ENCODE measurements at regions not wholly inside any gene's neighbourhood (a gene's known extent, or its start where the extent isn't known, plus 50 kb on each side); places are given as distances from the start of the nearest gene placed in this dataset.

- WGBS, 2 donors (ENCODE audit: low coverage in 1 of 2) = 74 to 78% methylated on average over 7 to 9 of the region's 9 CpGs
- H3K4me3 ChIP-seq = no peak overlapping the region
- no peaks in the 10 kb centered on the region for H3K27me3 ChIP-seq
- H3K27ac ChIP-seq = no peak overlapping the region
- intact Hi-C loops (cut with DNase I; ENCODE audit: low total_unique reads) (no loop called here), in situ Hi-C loops (cut with MboI; ENCODE audit: low pct_ligation_motif_present in 1 of 4, low pct_unique_long_range_greater_than_20kb in 1 of 4, low sequenced_read_pairs in 3 of 4) (no loop called here)
- H3K36me3 ChIP-seq = no peaks in the 10 kb centered on the region
- no peak for DNase-seq
- TF ChIP-seq POLR2A (IDR thresholded peaks at IDR 0.05) (no peak), EP300 (IDR thresholded peaks at IDR 0.05; ENCODE audit: low read depth) (no peak), CTCF (IDR thresholded peaks at IDR 0.05) (no peak), POLR2AphosphoS5 (IDR thresholded peaks at IDR 0.05) (no peak)
- no peaks in the 10 kb centered on the region for H3K9me3 ChIP-seq
- H3K4me1 ChIP-seq = no peaks in the 10 kb centered on the region
Observed at GRCh38 chr16:9597967-9598730, 506.7 kb downstream of the HAPSTR1 start.

GRCh38 chr16:9598731-9599083 is 507.3 kb downstream of the HAPSTR1 start:
- in situ Hi-C loops (cut with MboI; ENCODE audit: low pct_ligation_motif_present in 1 of 4, low pct_unique_long_range_greater_than_20kb in 1 of 4, low sequenced_read_pairs in 3 of 4) = no loop called here
- TF ChIP-seq EP300 (IDR thresholded peaks at IDR 0.05; ENCODE audit: low read depth) (no peak), CTCF (IDR thresholded peaks at IDR 0.05) (no peak), POLR2AphosphoS5 (IDR thresholded peaks at IDR 0.05) (no peak), POLR2A (IDR thresholded peaks at IDR 0.05) (no peak)
- 64% methylated on average over 3 of the region's 3 CpGs; no CpG with 5 or more reads in 1 of the 2 donors for WGBS, 2 donors (ENCODE audit: low coverage in 1 of 2)
- no peaks in the 10 kb centered on the region for H3K36me3 ChIP-seq
- H3K4me1 ChIP-seq = no peaks in the 10 kb centered on the region
- DNase-seq = no peak
- H3K27ac ChIP-seq = no peak overlapping the region
- no peaks in the 10 kb centered on the region for H3K27me3 ChIP-seq
- intact Hi-C loops (cut with DNase I; ENCODE audit: low total_unique reads) = no loop called here
- no peaks in the 10 kb centered on the region for H3K9me3 ChIP-seq
- no peak overlapping the region for H3K4me3 ChIP-seq

- 87 to 100% methylated on average over 1 to 8 of the region's 8 CpGs for WGBS, 2 donors (ENCODE audit: low coverage in 1 of 2)
- Histone ChIP-seq H3K4me1 (no peaks in the 10 kb centered on the region), H3K27ac (no peak overlapping the region), H3K9me3 (no peaks in the 10 kb centered on the region), H3K27me3 (no peaks in the 10 kb centered on the region), H3K4me3 (no peak overlapping the region), H3K36me3 (no peaks in the 10 kb centered on the region)
- TF ChIP-seq POLR2A (IDR thresholded peaks at IDR 0.05) (no peak), CTCF (IDR thresholded peaks at IDR 0.05) (no peak)
- intact Hi-C loops (cut with DNase I; ENCODE audit: low total_unique reads) = no loop called here
- no peak for DNase-seq
- in situ Hi-C loops (cut with MboI; ENCODE audit: low pct_ligation_motif_present in 1 of 4, low pct_unique_long_range_greater_than_20kb in 1 of 4, low sequenced_read_pairs in 3 of 4) = no loop called here
Observed at GRCh38 chr16:9599415-9600120, 508.1 kb downstream of the HAPSTR1 start.

- H3K4me3 ChIP-seq = no peak overlapping the region
- no peaks in the 10 kb centered on the region for H3K27me3 ChIP-seq
- TF ChIP-seq CTCF (IDR thresholded peaks at IDR 0.05) (no peak), POLR2A (IDR thresholded peaks at IDR 0.05) (no peak), EP300 (IDR thresholded peaks at IDR 0.05; ENCODE audit: low read depth) (no peak), POLR2AphosphoS5 (IDR thresholded peaks at IDR 0.05) (no peak)
- WGBS, 2 donors (ENCODE audit: low coverage in 1 of 2) = 66 to 67% methylated on average over 3 to 4 of the region's 4 CpGs
- no peak for DNase-seq
- intact Hi-C loops (cut with DNase I; ENCODE audit: low total_unique reads) (no loop called here), in situ Hi-C loops (cut with MboI; ENCODE audit: low pct_ligation_motif_present in 1 of 4, low pct_unique_long_range_greater_than_20kb in 1 of 4, low sequenced_read_pairs in 3 of 4) (no loop called here)
- H3K27ac ChIP-seq = no peak overlapping the region
- H3K4me1 ChIP-seq = no peaks in the 10 kb centered on the region
- no peaks in the 10 kb centered on the region for H3K36me3 ChIP-seq
- no peaks in the 10 kb centered on the region for H3K9me3 ChIP-seq
Observed at GRCh38 chr16:9602189-9602588, 510.7 kb downstream of the HAPSTR1 start.
